Ovary (tissue), 3 donors: ENCODE measurements at regions not wholly inside any gene's neighbourhood (a gene's known extent, or its start where the extent isn't known, plus 50 kb on each side); places are given as distances from the start of the nearest gene placed in this dataset.

Experiments
- EP300 ChIP-seq: sonication (generic); formaldehyde crosslinking; IDR thresholded peaks from one replicate; pipeline ENCODE4 v1.6.1; 2017; ENCODE audit warnings: antibody characterized with exemption
- POLR2A ChIP-seq: fragments of 450-650 bp; IDR thresholded peaks from one replicate; pipeline ENCODE4 v1.6.1; 2017; ENCODE audit warnings: antibody characterized with exemption, mild to moderate bottlenecking, moderate library complexity
- TF ChIP-seq, protein P1 (sequence below), 3 donors: fragments of 450-650 bp in 2 of 3; fragments of 200-600 bp in 1 of 3; IDR thresholded peaks; one replicate each; pipeline versions ENCODE4 v1.5.1 to v1.8.0; 2016 to 2022; ENCODE audit warnings: antibody characterized with exemption in 3 of 3, mild to moderate bottlenecking in 1 of 3
- donor health status: DM: no; HTN: no; CAD: no.

DNA sequence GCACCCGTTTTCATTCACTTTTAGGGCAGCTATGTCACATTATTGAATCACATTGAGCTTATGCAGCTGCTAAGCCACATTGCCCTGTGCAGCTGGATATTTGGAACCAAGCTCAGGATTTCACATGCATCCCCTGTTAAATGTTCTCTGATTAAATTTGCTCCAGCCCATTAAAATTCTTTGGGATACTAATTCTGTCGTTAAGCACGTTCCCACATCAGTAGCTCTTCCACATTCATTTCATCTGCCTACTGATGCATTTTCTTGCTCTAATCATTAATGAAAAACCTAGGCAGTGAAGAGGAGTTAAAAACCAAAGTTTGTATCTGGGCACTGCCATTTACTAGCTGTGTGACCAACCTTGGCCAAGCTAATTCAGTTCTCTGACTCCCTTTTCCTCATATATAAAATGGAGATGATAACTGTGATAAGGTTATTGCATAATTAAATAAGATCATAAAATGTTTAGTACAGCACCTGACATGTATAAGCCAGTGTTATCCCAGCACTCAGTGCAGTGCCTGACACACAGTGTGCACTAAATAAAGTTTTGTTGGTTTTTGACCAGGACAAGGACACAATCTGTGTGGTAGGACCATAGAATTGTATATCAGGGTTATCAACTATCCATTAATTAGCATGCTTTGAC, 222.2 kb upstream of the ATP11B start:
- TF ChIP-seq EP300 (no peak), POLR2A (no peak)
- TF ChIP-seq, protein P1, sequence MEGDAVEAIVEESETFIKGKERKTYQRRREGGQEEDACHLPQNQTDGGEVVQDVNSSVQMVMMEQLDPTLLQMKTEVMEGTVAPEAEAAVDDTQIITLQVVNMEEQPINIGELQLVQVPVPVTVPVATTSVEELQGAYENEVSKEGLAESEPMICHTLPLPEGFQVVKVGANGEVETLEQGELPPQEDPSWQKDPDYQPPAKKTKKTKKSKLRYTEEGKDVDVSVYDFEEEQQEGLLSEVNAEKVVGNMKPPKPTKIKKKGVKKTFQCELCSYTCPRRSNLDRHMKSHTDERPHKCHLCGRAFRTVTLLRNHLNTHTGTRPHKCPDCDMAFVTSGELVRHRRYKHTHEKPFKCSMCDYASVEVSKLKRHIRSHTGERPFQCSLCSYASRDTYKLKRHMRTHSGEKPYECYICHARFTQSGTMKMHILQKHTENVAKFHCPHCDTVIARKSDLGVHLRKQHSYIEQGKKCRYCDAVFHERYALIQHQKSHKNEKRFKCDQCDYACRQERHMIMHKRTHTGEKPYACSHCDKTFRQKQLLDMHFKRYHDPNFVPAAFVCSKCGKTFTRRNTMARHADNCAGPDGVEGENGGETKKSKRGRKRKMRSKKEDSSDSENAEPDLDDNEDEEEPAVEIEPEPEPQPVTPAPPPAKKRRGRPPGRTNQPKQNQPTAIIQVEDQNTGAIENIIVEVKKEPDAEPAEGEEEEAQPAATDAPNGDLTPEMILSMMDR (IDR thresholded peaks at IDR 0.05), result no peak
